Adipose tissue (tissue), 3 donors: ENCODE measurements at regions not wholly inside any gene's neighbourhood (a gene's known extent, or its start where the extent isn't known, plus 50 kb on each side); places are given as distances from the start of the nearest gene placed in this dataset.

Experiments used
- H3K27ac ChIP-seq: one replicate; pipeline ENCODE4 v1.5.1; 2013; ENCODE audit warnings: low read depth, low read length
- WGBS, 3 donors: extraction: QIAGEN DNeasy Blood & Tissue Kit; methylation state at CpG; one replicate each; pipeline ENCODE4 v1.1.7; 2013; 5-methylcytosine and 5-hydroxymethylcytosine counted together
- donor health status: healthy with polysubstance abuse.
- donor health status: Bipolar disorder and iron deficiency.
- donor health status: healthy.

- H3K27ac ChIP-seq: no peak overlapping the region
- 10 to 54% (median 12%) methylated on average over 26 of the region's 26 CpGs for WGBS, 3 donors
Observed at GRCh38 chr2:128473175-128474035, 154.7 kb upstream of the HS6ST1 start.

DNA sequence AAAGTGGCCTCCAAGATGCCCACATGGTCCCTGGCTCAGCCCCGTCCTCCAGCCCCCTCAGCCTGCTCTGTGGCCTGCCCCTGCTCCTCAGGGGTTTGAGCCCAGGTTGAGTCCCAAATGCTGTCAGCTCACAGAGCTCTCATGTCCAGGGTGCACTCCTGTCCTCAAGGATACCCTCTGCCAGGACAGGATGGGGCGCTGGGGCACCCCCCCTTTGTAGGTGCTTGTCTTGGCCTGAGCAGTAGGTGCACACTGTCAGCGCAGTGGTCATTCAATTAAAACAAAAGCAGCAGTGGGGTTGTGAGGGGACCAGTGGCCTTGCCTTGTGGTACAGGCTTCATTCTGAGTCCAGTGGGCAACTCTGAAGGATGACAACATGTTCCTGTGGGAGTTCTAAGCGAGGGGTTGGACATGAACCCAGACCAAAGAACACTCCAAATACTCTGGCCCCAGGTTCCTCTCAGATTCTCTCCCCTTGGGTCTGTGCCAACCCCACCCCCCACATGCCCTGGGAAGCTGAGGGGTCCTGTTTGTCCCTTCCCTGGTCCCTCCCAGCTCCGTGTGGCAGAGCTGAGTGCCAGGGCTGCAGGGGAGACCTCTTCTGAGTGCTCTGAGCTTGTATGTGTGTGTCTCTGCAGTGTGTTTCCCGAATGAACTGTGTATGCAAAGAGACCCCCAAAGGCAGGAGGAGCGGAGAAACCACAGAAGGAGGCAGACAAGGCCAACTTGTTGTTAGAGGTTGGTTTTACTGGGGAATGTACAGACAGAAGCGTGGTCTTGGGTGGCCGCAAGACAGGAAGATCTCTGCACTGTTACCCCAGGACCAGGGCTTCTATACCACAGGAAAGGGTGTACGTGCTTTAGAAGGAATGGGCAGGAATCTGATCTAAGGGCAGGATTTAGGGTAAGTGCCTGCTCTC, 155.6 kb upstream of the HS6ST1 start:
- no peak overlapping the region for H3K27ac ChIP-seq

DNA sequence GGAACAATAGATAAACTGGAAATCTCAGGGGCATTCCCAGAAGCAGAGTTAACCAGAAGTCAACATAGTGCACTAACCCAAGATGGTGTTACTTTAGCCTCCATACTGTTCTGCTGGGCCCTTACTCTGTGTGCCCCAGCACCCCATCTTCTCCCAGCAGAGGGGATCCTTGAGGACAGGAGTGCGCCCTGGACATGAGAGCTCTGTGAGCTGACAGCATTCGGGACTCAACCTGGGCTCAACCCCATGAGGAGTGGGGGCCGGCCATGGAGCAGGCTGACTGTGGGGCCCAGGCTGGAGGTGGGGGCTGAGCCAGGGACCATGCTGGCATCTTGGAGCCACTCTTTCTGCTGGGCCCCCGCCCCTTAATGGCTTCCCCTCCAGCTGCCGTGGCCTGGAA, 156.3 kb upstream of the HS6ST1 start:
- H3K27ac ChIP-seq: no peak overlapping the region
- 73 to 97% (median 92%) methylated on average over 5 of the region's 5 CpGs for WGBS, 3 donors

More for the DNA sequence above, 155.6 kb upstream of the HS6ST1 start:
- 63 to 89% (median 70%) methylated on average over 10 of the region's 10 CpGs for WGBS, 3 donors

DNA sequence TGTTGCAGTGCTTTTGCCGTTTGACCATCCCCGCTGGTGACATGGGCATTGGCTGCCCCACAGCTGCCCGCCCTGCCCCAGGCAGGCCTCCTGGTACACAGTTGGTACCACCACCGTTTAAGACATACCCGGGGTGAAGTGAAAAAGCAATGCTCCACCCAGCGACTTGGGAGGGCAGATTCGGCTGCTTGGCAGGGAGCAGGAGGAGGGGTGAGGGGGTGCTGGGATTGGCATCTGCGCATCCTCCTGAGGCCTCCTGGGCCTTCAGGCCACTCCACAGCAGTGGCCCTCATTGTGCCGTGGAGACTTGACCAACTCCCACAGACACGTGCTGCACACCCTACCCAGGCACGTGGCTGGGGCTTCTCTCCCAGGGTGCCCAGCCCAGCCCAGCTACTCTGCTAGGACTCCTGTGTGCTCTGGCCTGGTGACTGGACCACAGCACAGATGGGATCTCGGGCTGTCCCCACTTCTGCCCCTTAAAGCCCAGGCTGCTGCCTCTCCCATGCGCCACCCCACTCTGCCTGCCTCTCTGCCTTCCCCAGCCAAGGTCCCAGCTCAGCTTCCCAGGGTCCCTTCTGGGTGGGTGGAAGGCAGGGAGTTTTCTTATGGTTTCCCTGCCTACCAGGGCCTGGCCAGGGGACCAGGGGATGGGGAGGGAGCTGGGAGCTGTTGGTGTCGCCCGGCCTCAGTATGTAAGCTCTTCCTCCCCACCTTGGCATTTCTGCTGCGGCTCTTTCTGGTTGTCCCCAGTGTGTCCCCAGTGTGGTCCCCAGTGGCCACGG, 157.0 kb upstream of the HS6ST1 start:
- no peak overlapping the region for H3K27ac ChIP-seq
- WGBS, 3 donors: 87 to 93% (median 89%) methylated on average over 17 of the region's 17 CpGs

- no peak overlapping the region for H3K27ac ChIP-seq
- 91 to 95% (median 94%) methylated on average over 12 of the region's 12 CpGs for WGBS, 3 donors
Observed at GRCh38 chr2:128477026-128477820, 158.6 kb upstream of the HS6ST1 start.

- WGBS, 3 donors: 49 to 95% (median 93%) methylated on average over 2 of the region's 2 CpGs
- no peak overlapping the region for H3K27ac ChIP-seq
Observed at GRCh38 chr2:128477891-128478290, 159.2 kb upstream of the HS6ST1 start.

- 91 to 93% (median 92%) methylated on average over 34 of the region's 34 CpGs for WGBS, 3 donors
- H3K27ac ChIP-seq: no peak overlapping the region
Observed at GRCh38 chr2:128485761-128486639, 167.3 kb upstream of the HS6ST1 start.

- no peak overlapping the region for H3K27ac ChIP-seq
- WGBS, 3 donors: 83 to 94% (median 85%) methylated on average over 14 to 15 of the region's 15 CpGs
Observed at GRCh38 chr2:128486640-128487375, 168.1 kb upstream of the HS6ST1 start.

- no peak overlapping the region for H3K27ac ChIP-seq
- 77 to 93% (median 80%) methylated on average over 3 of the region's 3 CpGs for WGBS, 3 donors
Observed at GRCh38 chr2:128487650-128488387, 169.2 kb upstream of the HS6ST1 start.

DNA sequence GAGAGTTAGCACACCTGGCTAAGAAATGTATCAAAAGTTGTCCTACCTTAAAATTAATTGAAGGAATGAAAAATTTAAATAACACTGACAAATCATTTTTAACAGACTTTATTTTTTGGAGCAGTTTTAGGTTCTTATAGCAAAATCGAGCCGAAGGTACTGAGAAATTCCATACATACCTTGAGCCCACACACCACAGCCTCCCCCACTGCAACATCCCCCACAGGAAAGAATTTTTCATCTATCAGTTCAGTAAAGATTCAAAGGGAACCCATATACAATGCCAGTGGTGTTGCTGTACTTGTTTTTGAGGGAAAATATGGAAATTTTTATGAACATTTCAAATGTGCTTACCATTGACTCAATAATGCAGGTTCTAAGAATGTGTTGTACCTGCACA, 169.8 kb upstream of the HS6ST1 start:
- WGBS, 3 donors: 83 to 90% (median 86%) methylated on average over 2 of the region's 2 CpGs
- H3K27ac ChIP-seq: no peak overlapping the region

DNA sequence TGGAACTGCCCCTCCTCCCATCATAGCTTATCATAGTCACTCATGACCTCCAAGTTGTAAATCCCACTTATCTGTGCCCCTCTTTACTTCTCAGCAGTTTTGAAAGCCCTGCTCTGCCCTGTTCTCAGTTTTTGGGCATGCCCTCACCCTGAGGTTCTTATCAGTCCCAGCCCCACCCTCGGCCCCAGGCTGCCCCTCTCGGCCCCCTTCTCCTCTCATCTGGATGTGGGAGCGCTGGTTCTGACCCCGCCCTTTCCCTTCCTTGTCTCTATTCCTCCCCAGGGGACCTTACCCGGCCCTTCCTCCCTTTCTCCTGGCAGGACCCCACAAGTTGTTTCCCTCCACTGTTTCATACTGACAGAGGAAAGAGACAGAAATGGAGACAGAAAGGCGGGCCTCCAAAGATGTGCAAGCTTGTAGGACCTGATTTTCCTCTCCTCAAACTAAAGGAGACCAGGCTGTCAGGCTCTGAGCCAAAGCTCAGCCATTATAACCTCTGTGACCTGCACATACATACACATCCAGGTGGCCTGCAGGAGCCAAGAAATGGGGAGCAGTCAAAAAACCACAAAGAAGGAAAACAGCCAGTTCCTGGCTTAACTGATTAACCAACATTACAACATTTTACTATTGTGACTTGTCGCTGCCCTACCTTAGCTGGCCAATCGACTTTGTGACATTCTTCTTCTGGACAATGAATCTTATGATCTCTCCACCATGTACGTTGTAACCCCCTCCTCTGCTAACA, 171.0 kb upstream of the HS6ST1 start:
- WGBS, 3 donors: 37 to 59% (median 42%) methylated on average over 9 of the region's 9 CpGs
- no peak overlapping the region for H3K27ac ChIP-seq

GRCh38 chr2:128490321-128490720, 171.7 kb upstream of the HS6ST1 start:
- no peak overlapping the region for H3K27ac ChIP-seq
- WGBS, 3 donors: 62 to 90% (median 67%) methylated on average over 5 of the region's 5 CpGs

- WGBS, 3 donors: 94 to 96% (median 95%) methylated on average over 12 of the region's 12 CpGs
- no peak overlapping the region for H3K27ac ChIP-seq
Observed at GRCh38 chr2:128490881-128491691, 172.4 kb upstream of the HS6ST1 start.

DNA sequence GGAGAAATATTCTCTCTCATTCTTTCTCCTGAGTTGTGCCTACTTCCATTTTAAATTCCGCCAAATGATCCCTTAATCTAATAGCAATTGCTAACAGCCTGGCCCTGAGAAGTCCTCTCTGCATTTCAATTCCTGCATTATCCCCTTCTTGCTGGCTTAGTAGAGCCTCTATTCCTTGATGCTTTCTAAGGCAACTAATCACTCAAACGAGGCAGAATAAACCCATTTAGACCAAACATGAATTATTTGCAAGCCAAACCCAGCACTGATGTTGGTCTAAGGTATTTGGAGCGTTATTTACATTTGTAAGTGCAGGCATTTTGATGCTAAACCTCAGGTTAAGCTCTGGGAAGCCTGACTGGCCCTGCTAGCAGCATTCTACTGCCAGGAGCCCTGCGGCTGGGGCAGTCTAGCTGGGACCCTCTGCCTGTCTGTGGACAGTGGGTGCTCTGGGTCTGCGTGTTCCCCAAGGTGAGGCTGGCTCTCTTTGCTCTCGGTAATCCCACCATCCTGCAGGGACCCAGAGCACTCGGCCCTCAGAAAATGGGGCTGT, 173.1 kb upstream of the HS6ST1 start:
- WGBS, 3 donors: 94 to 98% (median 97%) methylated on average over 7 of the region's 7 CpGs
- H3K27ac ChIP-seq: no peak overlapping the region
